ENCODE measurements at regions not wholly inside any gene's neighbourhood (a gene's known extent, or its start where the extent isn't known, plus 50 kb on each side); places are given as distances from the start of the nearest gene placed in this dataset.
A peak's percentile ranks its signal among the peaks of the same experiment; 100 is the strongest.
"Not testable (repeated sequence)": the region's sequence is repeated elsewhere in the genome, so short reads cannot be mapped to it uniquely, and the experiment has no call there.

GRCh38 chr11:81569999-81570398, 1163.7 kb downstream of the FAM181B start:
- FAIRE-seq, result no peak
- no peak for DNase-seq
- H3K36me3 ChIP-seq (ENCODE audit: control insufficient read depth in 2 of 3, insufficient read depth in 3 of 3, low read length in 3 of 3), result no peaks in the 10 kb centered on the region
- no peaks in the 10 kb centered on the region for H3K9me3 ChIP-seq (ENCODE audit: control insufficient read depth in 2 of 3, insufficient read depth in 1 of 3, low read length in 3 of 3)
- no peak overlapping the region for H3K27ac ChIP-seq (ENCODE audit: low read depth in 2 of 2, low read length in 2 of 2)
- H3K27me3 ChIP-seq (ENCODE audit: control insufficient read depth, insufficient read depth, low read length), result no peaks in the 10 kb centered on the region
- no peak for TF ChIP-seq CTCF (IDR thresholded peaks at IDR 0.05; ENCODE audit: borderline replicate concordance, extremely low read depth, insufficient read depth)
- intact Hi-C loops (cut with DNase I), result no loop called here
- H3K4me3 ChIP-seq (ENCODE audit: low read length in 3 of 3), result no peak overlapping the region
- no peaks in the 10 kb centered on the region for H3K4me1 ChIP-seq (ENCODE audit: control insufficient read depth in 2 of 3, insufficient read depth in 2 of 3, low read depth in 1 of 3, low read length in 3 of 3)
- H3K9ac ChIP-seq (ENCODE audit: low read length in 3 of 3), result no peak overlapping the region

- no peak overlapping the region for H3K9ac ChIP-seq (ENCODE audit: low read length in 3 of 3)
- H3K4me3 ChIP-seq (ENCODE audit: low read length in 3 of 3), result no peak overlapping the region
- H3K27ac ChIP-seq (ENCODE audit: low read depth in 2 of 2, low read length in 2 of 2), result no peak overlapping the region
- TF ChIP-seq CTCF (IDR thresholded peaks at IDR 0.05; ENCODE audit: borderline replicate concordance, extremely low read depth, insufficient read depth), result no peak
- H3K4me1 ChIP-seq (ENCODE audit: control insufficient read depth in 2 of 3, insufficient read depth in 2 of 3, low read depth in 1 of 3, low read length in 3 of 3), result no peaks in the 10 kb centered on the region
- intact Hi-C loops (cut with DNase I), result no loop called here
- FAIRE-seq, result no peak
- H3K27me3 ChIP-seq (ENCODE audit: control insufficient read depth, insufficient read depth, low read length), result no peaks in the 10 kb centered on the region
- DNase-seq, result no peak
- no peaks in the 10 kb centered on the region for H3K36me3 ChIP-seq (ENCODE audit: control insufficient read depth in 2 of 3, insufficient read depth in 3 of 3, low read length in 3 of 3)
- no peaks in the 10 kb centered on the region for H3K9me3 ChIP-seq (ENCODE audit: control insufficient read depth in 2 of 3, insufficient read depth in 1 of 3, low read length in 3 of 3)
Observed at GRCh38 chr11:81568918-81569317, 1164.7 kb downstream of the FAM181B start.

- no peaks in the 10 kb centered on the region for H3K4me1 ChIP-seq (ENCODE audit: control insufficient read depth in 2 of 3, insufficient read depth in 2 of 3, low read depth in 1 of 3, low read length in 3 of 3)
- H3K9me3 ChIP-seq (ENCODE audit: control insufficient read depth in 2 of 3, insufficient read depth in 1 of 3, low read length in 3 of 3), result no peaks in the 10 kb centered on the region
Observed at GRCh38 chr11:81548123-81548522, 1185.5 kb downstream of the FAM181B start.

GRCh38 chr11:81539806-81540205, 1193.9 kb downstream of the FAM181B start:
- H3K4me1 ChIP-seq (ENCODE audit: control insufficient read depth in 2 of 3, insufficient read depth in 2 of 3, low read depth in 1 of 3, low read length in 3 of 3); H3K9ac ChIP-seq (ENCODE audit: low read length in 3 of 3); intact Hi-C loops (cut with DNase I); H3K27ac ChIP-seq (ENCODE audit: low read depth in 2 of 2, low read length in 2 of 2); H3K9me3 ChIP-seq (ENCODE audit: control insufficient read depth in 2 of 3, insufficient read depth in 1 of 3, low read length in 3 of 3); FAIRE-seq; H3K4me3 ChIP-seq (ENCODE audit: low read length in 3 of 3); H3K36me3 ChIP-seq (ENCODE audit: control insufficient read depth in 2 of 3, insufficient read depth in 3 of 3, low read length in 3 of 3); H3K27me3 ChIP-seq (ENCODE audit: control insufficient read depth, insufficient read depth, low read length): not testable (repeated sequence)
- peak in 1 of 5 donors; percentile 21 for DNase-seq

More at GRCh38 chr11:81548123-81548522, 1185.5 kb downstream of the FAM181B start:
- TF ChIP-seq CTCF (IDR thresholded peaks at IDR 0.05; ENCODE audit: borderline replicate concordance, extremely low read depth, insufficient read depth), result no peak
- intact Hi-C loops (cut with DNase I), result no loop called here
- FAIRE-seq, result no peak
- Histone ChIP-seq H3K27me3 (ENCODE audit: control insufficient read depth, insufficient read depth, low read length) (no peaks in the 10 kb centered on the region), H3K9ac (ENCODE audit: low read length in 3 of 3) (no peak overlapping the region), H3K4me3 (ENCODE audit: low read length in 3 of 3) (no peak overlapping the region), H3K27ac (ENCODE audit: low read depth in 2 of 2, low read length in 2 of 2) (no peak overlapping the region), H3K36me3 (ENCODE audit: control insufficient read depth in 2 of 3, insufficient read depth in 3 of 3, low read length in 3 of 3) (no peaks in the 10 kb centered on the region)
- no peak for DNase-seq
